Ishikawa (cell line): ENCODE measurements at regions not wholly inside any gene's neighbourhood (a gene's known extent, or its start where the extent isn't known, plus 50 kb on each side); places are given as distances from the start of the nearest gene placed in this dataset.

Experiments used
- CEBPB ChIP-seq: IDR thresholded peaks from 2 replicates; pipeline ENCODE4 v1.6.1; 2012
- CREB1 ChIP-seq: IDR thresholded peaks from 2 replicates; pipeline ENCODE4 v1.6.1; 2012; ENCODE audit warnings: low read depth
- EGR1 ChIP-seq: IDR thresholded peaks from 2 replicates; pipeline ENCODE4 v1.6.1; 2012
- EP300 ChIP-seq: IDR thresholded peaks from 2 replicates; pipeline ENCODE4 v1.6.1; 2012; ENCODE audit warnings: borderline replicate concordance
- FOXM1 ChIP-seq: IDR thresholded peaks from 2 replicates; pipeline ENCODE4 v1.6.1; 2012; ENCODE audit warnings: low read depth, borderline replicate concordance
- MAX ChIP-seq: IDR thresholded peaks from 2 replicates; pipeline ENCODE4 v1.6.1; 2012
- NFIC ChIP-seq: IDR thresholded peaks from 2 replicates; pipeline ENCODE4 v1.6.1; 2012
- RAD21 ChIP-seq: IDR thresholded peaks from 2 replicates; pipeline ENCODE4 v1.6.1; 2012; ENCODE audit warnings: low read depth
- REST ChIP-seq: IDR thresholded peaks from 2 replicates; pipeline ENCODE4 v1.6.1; 2012; ENCODE audit warnings: low read depth, mild to moderate bottlenecking
- TAF1 ChIP-seq: IDR thresholded peaks from 2 replicates; pipeline ENCODE4 v1.6.1; 2012; ENCODE audit warnings: low read depth, mild to moderate bottlenecking
- TCF12 ChIP-seq: IDR thresholded peaks from 2 replicates; pipeline ENCODE4 v1.6.1; 2012; ENCODE audit warnings: low read depth
- TEAD4 ChIP-seq: IDR thresholded peaks from 2 replicates; pipeline ENCODE4 v1.6.1; 2012
- USF1 ChIP-seq: IDR thresholded peaks from 2 replicates; pipeline ENCODE4 v1.6.1; 2012
- YY1 ChIP-seq: IDR thresholded peaks from 2 replicates; pipeline ENCODE4 v1.6.1; 2012; ENCODE audit warnings: low read depth
- ZBTB7A ChIP-seq: IDR thresholded peaks from 2 replicates; pipeline ENCODE4 v1.6.1; 2012; ENCODE audit warnings: low read depth

GRCh38 chr12:124684496-124684895 is 117.1 kb upstream of the NCOR2 start:
- TF ChIP-seq NFIC (no peak), EP300 (no peak), USF1 (no peak), RAD21 (no peak)

- TF ChIP-seq TEAD4: peak; percentile 35; the same call in 1 of the 2 replicates
- TF ChIP-seq TCF12: no peak
- TF ChIP-seq REST: no peak
- no peak for TF ChIP-seq CEBPB
- no peak for TF ChIP-seq CREB1
- no peak for TF ChIP-seq TAF1
- no peak for TF ChIP-seq NFIC
These were observed 116.0 kb upstream of the NCOR2 start for GRCh38 chr12:124683152-124684124.

- TF ChIP-seq TEAD4 (no peak), FOXM1 (no peak), TCF12 (no peak), USF1 (no peak), ZBTB7A (no peak), RAD21 (no peak), REST (no peak), MAX (no peak), YY1 (no peak), EGR1 (no peak), CEBPB (no peak), EP300 (no peak), CREB1 (no peak), NFIC (no peak), TAF1 (no peak)
These were observed 115.2 kb upstream of the NCOR2 start for GRCh38 chr12:124682425-124683151.

GRCh38 chr12:124681779-124682391 is 114.5 kb upstream of the NCOR2 start:
- no peak for TF ChIP-seq FOXM1
- no peak for TF ChIP-seq USF1
- TF ChIP-seq TAF1: no peak
- TF ChIP-seq CEBPB: no peak
- no peak for TF ChIP-seq EP300
- TF ChIP-seq RAD21: no peak
- no peak for TF ChIP-seq TCF12
- TF ChIP-seq EGR1: no peak
- TF ChIP-seq CREB1: no peak
- no peak for TF ChIP-seq ZBTB7A
- no peak for TF ChIP-seq MAX
- TF ChIP-seq YY1: no peak
- TF ChIP-seq REST: no peak
- TF ChIP-seq NFIC: no peak
